Activated naive CD8-positive, alpha-beta T cell treated with anti-CD3 and anti-CD28 coated beads, Interleukin-2, amount 50 U/mL, for 16 hours (primary cell): ENCODE measurements at regions not wholly inside any gene's neighbourhood (a gene's known extent, or its start where the extent isn't known, plus 50 kb on each side); places are given as distances from the start of the nearest gene placed in this dataset.
"Not testable (repeated sequence)": the region's sequence is repeated elsewhere in the genome, so short reads cannot be mapped to it uniquely, and the experiment has no call there.

ENCODE experiments used
- DNase-seq: peaks from one replicate; pipeline ENCODE4 v3.0.0-alpha.2; 2020; ENCODE audit warnings: low read depth, low spot score

DNA sequence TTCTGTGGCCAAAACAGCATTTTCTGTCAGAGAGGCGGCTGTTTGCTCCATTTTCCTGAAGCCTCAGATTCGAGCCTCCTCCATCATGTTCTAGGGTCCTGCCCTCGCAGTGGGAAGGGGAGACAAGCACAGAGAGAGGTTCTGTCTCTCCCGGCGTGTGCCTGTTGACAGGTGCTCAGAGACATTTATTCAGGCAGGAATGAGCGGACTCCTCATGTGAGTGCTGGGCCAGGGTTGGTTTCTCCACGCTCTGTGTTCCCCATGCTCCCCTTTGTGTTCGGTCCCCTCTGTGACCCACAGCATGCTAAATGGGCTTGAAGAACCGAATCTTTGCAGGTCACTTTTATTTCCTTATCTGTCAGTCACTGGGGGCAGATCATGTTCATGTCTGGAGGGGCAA, 374.6 kb downstream of the GLRX3 start:
- no peak for DNase-seq

DNA sequence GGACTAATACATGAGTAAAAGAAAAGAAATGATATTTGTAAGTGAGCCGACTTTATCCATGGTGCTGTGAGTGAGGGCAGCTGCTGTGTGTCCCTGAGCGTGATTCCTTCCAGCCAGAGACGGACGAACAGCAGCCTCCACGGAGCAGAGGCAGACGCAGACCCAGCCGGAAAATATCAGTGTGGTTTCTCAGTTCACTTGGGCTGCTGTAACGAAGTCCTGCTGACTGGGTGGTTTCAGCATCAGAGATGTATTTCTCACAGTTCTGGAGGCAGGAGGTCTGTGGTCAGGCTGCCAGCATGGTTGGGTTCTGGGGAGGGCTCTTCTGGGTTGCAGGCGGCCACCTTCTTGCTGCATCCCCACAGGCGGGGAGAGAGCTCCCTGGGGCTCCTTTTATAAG, 375.6 kb downstream of the GLRX3 start:
- no peak for DNase-seq

DNA sequence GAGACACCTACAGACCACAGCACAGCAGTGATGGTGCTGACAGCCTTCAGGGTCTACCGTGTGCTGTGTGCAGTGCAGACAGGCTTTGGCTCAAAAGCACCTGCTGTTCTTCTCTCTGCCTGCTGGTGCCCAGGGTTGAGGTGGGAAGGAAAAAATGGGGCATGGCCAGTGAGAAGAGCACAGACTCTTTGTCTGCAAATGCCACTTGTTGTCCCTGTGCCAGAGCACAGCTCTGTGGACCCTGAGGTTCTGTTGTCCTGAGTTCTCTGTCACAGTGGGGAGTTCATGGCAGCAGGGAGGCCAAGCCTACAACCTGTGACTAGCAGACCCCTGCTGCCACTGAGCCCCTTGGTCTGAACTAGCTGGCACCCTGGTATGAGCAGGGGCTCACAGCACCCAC, 376.7 kb downstream of the GLRX3 start:
- DNase-seq, result no peak

DNA sequence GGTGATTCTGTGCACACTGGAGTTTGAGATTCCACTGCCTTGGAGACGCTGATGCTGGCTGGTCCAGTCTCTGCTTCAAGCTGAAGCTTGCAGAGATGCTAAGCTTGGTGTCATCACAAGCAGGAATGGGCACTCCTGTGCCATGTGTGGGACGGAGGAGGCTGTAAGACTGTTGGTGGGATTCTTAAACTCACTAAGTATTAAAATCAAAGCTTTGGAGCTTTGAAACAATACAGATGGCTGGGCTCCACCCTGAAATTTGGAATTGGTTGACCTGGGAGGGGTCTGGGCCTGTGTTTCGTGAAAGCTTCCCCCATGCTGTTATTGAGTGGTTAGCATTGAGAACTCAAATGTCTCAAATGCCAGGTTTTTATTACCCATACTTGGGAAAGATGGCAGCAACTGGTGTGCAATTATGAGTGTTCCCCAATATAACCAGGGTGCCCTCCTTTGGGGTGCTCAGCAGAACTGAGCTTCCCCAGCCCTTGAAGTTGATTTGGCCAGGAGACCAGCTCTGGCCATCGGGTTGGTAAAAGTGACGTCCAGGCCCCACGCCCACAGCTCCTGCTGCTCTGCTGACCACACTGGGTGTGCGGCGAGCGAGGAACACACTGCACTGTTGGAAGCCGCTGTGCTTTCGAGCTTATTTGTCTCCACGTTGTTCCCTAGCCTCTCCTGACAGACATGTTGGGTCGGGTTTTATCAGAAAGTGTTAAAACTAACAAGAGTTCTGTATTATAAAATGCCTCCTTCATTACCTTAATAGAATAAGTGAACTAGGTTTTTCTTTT, 377.7 kb downstream of the GLRX3 start:
- no peak for DNase-seq

DNA sequence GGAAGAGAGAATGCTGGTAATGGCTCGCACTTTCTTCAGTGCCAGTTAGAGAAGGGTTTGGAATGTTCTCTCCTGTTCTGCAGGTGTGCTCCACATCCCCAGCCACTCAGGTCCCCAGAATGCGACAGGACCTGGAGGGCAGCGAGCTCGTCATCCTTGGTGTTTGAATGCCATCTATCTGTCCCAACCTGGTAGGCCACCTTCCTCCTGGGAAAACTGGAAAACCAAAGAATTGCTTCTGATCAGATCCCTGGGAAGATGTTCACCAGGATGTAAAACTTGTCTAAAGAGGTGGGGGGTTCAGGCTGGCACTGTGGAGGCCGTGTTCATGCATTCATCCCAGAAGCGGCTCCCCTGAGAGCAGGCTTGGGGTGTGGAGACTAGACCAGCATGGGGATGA, 379.5 kb downstream of the GLRX3 start:
- DNase-seq, result no peak

DNA sequence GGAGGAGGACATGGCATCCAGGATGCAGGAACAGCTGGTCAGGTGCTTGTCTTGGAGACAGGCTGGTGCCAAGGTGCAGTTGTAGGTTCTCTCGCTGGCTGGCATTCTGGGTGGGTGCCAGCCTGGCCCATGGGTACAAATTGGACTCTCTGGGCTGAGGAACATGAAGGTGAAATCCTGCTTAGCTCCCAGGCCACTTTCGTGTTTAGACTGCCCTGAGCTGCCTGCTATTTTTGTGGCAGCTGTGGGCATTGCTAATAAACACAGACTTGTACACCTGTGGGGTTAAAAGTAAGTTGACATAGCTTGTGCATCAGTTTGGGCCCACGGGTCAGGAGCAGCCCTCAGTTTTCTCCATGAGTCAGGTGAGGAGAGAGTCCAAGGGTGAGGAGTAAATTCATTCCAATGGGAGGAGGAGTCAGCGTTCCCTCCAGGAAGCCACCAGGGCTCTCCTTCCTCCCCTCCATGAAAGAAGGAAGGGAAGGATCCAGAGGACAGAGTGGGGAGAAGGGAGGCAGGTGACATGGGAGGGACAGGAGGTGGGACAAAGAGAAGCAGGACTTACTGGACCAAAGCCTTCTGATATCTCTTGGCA, 380.0 kb downstream of the GLRX3 start:
- DNase-seq, result no peak

DNA sequence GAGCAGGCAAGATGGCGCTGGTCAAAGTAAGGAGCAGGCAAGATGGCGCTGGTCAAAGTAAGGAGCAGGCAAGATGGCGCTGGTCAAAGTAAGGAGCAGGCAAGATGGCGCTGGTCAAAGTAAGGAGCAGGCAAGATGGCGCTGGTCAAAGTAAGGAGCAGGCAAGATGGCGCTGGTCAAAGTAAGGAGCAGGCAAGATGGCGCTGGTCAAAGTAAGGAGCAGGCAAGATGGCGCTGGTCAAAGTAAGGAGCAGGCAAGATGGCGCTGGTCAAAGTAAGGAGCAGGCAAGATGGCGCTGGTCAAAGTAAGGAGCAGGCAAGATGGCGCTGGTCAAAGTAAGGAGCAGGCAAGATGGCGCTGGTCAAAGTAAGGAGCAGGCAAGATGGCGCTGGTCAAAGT, 382.7 kb downstream of the GLRX3 start:
- DNase-seq, result not testable (repeated sequence)

DNA sequence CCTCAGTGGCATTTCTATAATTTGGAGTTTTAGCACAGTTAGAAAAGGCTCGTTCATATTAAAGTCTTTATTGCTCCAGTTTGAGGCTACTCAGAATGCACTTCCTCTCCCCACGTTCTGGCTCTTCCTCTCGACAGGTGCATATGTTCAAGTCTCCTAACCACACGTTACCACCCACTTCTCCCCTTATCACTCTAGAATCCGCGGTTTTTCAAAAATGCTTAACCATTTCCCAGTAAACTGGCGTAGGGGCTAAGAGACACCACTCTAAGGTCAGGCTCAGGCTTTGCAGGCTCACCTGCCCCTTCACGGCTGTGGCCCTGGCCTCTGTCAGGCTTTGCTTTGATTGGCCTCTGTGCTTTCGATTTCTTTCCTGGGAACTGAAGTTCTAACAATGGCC, 383.6 kb downstream of the GLRX3 start:
- no peak for DNase-seq

DNA sequence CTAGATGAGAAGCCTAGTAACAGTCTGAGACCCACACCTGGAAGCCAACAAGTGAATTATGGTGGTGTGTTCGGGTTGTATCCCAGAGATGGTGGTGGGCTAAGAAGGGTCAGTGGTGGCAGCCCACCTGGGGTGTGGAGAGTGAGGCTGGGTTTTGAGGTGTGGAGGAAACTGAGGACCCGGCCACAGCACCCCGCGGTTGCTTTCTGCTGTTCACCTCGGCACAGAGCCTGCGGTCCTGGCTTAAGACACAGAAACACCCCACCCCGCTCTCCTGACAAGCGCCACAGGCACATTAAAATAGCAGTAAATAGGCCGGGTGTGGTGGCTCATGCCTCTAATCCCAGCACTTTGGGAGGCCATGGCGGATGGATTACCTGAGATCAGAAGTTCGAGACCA, 395.1 kb downstream of the GLRX3 start:
- no peak for DNase-seq

DNA sequence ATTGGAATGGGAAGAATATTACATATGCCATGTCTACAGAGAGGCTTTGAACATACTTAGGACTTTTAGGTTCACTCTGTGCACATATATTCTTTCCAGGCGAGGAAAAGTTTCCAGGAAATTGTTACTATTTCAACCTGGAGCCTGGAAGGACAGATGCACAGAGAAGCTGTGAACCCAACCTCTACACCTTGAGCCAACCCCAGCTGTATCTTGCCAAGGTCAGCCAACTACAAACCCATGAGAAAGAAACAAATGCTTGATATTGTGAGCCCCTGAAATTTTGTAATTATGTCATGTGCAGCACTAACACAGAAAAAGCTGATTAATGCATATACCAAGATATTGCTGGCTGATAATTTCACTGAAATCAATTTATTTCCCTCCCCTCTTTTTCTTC, 404.9 kb downstream of the GLRX3 start:
- no peak for DNase-seq

DNA sequence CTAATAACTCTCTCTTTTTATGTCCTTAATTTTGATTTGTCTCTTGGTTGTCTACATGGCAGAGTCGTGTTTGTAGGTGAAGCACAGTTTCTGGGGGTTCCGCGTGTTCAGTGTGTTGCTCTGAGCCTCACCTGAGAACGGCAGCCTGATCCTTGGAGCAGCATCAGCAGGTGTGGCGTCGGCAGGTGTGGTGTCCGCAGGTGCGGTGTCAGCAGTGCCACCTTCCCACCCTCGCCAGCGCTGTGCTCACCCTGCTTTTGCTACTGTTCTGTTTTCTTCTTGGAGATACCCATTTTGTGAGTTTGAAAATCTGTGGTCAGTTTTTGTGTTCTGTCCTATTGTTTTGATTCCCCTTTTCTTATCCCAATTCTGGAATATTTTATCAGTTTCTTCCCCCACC, 406.6 kb downstream of the GLRX3 start:
- no peak for DNase-seq

DNA sequence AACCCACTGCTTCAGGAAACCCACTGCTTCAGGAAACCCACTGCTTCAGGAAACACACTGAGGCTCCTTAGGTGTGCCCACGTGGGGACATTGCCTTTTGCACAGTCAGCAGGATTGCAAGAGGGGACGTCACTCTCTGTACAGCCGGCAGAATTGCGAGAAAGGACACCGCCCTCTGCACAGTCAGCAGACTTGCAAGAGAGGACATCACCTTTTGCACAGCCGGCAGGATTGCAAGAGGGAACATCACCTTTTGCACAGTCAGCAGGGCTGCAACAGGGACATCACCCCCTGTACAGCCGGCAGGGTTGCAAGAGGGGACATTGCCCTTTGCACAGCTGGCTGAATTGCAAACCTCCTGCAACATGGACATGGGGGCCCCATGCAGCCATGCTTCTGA, 407.6 kb downstream of the GLRX3 start:
- no peak for DNase-seq

DNA sequence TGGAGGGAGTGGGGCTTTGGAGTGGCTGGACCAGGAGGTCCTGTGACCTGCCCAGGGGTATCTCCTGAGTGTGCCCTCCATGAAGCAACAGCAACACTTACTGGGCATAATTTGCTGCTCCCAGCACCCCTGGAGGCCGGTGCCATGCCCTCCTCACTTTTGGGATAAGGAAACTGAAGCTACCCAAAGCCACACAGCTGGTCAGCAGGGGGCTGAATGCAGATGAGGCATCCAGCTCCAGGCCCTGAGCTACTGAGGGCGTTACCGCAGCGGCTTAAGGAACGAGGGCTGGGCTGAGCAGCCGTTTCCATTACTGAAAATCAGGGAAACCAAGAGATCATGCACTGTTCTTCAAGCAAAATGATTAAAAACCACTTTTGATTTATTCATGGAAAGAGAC, 408.9 kb downstream of the GLRX3 start:
- DNase-seq, result no peak

DNA sequence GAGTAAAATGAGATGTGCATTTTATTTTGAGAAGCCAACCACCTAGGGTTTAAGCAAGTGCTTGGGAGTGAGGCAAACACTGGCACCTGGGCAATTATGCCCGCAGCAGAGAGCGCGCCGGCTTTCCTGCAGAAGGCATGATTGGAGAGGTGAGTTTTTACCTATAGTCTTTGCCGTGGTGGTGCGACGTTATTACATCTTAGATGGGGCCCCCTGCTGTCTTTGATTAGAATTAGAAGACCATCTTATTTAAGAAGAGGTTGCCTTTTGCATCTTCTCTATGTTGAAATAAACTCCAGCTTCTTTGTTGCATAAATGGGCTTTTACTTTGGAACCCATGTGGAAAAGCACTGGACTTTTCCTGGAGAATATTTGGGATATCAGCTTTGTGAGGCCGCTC, 409.5 kb downstream of the GLRX3 start:
- no peak for DNase-seq

DNA sequence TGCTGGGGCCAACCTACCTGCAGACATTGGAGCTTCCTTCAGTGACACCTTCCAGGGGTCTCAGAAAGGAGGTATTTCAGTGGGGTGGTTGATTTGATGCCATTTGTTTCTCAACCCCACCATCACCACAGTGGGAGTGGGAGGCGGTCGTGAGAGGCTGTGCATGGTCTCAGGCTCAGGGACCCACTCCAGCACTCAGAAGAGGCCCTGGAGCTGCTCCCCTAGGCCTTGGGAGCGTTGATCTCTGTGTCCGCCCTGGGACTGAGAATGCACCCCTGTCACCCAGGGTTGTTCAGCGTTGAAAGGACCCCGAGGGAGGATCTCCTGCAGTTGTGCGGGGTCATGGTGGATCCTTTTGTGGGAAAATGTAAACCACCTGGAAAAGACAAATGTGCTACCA, 410.6 kb downstream of the GLRX3 start:
- no peak for DNase-seq

DNA sequence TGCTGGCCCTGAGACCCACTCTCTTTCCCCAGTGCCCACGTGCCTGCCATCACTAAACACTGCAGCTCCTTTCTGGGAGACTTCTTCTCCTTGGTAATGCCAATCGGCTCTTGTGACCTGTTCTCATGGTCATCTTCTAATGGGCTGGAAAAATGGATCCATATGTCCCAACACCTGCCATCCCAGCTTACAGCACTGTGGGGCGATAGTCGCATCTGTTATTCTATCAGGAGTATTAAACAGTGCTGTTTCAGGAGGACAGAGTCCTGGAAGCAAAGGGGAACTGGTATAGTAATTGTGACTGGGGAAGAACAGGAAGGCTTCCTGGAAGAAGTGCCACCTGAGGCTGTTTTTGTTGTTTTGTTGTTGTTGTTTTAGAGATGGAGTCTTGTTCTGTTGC, 411.2 kb downstream of the GLRX3 start:
- no peak for DNase-seq

DNA sequence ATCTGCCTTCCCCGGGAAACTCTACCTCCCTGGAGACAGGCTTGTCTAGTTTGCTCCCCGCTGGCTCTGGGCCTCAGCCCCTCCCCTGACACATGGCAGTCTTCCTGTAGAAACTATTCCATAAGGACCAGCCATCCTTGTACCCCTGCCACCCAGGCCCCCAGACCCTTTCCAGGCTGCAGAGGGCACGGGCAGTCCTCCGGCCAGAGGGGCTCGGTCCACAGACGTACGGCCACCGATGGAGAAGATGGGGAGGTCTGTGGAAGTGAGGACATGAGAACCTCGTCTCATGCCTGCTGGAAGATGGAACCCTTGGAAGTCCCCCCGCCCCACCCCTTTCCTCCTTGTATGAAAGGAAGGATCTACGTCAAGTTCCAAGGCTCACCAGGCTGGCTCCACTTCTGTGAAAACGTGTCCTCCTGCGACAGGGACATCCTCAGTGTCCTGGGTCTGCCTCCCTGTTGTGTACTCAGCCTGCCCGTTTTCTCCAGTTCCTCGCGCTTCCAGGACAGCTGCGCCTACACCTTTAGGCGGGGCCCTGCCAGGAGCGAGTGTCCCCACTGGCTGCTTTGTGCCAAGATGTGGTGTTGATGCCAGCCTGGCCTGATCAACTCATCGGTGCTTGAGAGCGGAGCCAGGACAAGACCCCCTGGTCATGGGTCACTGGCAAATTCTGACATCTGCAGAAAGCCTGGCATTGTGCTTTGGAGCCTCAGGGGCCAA, 414.9 kb downstream of the GLRX3 start:
- no peak for DNase-seq

DNA sequence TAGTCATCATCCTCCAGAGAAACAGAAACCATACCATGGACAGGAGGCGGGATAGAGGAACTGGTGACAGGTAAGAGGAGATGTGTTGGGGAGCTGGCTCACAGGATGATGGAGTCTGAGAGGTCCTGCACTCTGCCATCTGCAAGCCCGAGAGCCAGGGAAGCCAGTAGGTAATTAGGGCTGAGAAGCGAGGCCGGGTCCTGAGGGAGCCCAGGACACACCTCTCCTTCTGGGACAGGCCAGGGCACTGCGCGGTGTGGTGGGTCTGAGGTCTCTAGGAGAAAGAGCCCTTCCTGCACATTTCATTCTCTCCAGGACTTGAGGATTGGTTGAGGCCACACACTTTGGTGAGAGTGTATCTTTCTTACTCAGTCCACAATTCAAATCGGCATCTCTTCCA, 415.5 kb downstream of the GLRX3 start:
- DNase-seq, result no peak

DNA sequence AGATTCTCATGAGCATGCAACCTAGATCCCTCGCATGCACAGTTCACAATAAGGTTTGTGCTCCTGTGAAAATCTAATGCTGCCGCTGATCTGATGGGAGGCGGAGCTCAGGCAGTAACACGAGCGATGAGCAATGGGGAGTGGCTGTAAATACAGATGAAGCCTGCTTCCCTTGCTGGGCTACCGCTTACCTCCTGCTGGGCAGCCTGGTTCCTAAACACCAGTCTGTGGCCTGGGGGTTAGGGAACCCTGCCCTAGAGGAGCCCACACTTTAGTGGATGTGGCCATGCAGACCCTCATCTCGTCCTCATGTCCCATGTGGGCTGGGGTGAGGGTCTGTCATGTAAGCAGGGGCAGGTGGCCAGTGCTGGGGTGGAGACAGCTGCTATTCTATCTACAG, 417.6 kb downstream of the GLRX3 start:
- DNase-seq, result no peak

DNA sequence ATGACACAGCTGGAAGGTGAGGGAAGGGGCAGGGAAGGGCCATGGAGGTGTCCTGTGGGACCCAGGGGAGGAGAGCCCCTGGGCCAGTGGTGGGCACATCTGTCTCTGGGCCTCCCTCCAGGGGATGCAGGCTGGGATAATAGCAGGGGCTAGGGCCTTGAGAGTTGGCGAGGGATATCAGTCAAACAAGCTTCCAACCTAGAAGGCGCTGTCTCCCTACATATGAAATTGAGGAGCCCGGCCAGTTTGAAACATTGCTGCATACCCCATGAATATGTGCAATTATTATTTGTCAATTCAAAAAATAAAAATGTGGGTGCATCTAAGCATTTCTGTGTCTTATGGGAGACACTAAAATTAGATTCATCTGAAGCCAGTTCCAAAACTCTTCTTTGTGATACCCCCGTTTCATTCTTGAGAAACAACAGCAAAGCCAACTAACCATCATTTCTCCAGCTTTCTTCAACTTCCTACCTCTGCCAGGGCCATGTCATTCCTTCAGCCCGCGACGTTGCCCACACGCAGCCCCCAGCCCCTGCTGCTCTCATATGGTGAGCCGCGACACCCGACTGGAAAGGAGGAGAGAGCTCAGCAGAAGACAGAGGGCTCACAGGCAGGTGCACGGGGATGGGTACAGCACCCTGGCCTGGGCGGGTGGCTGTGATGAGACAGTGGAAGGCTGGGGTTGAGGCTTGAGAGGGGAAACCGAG, 418.7 kb downstream of the GLRX3 start:
- DNase-seq, result no peak

DNA sequence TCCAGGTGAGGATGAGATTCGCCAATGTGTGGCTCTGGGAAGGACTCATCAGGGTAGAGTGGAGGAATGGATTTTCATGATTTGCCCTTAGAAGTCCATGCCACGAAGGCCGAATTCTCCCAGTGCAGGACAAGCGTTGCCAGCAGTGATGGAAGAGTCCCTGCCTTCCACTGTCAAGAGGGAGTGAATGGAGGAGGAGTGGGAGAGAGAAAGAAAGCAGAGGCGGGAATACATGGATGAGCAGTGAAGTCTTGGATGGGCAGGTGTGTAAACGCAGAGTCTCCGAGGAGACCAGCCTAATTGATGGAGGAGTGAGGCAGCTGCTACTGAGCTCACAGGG, 419.2 kb downstream of the GLRX3 start:
- no peak for DNase-seq

DNA sequence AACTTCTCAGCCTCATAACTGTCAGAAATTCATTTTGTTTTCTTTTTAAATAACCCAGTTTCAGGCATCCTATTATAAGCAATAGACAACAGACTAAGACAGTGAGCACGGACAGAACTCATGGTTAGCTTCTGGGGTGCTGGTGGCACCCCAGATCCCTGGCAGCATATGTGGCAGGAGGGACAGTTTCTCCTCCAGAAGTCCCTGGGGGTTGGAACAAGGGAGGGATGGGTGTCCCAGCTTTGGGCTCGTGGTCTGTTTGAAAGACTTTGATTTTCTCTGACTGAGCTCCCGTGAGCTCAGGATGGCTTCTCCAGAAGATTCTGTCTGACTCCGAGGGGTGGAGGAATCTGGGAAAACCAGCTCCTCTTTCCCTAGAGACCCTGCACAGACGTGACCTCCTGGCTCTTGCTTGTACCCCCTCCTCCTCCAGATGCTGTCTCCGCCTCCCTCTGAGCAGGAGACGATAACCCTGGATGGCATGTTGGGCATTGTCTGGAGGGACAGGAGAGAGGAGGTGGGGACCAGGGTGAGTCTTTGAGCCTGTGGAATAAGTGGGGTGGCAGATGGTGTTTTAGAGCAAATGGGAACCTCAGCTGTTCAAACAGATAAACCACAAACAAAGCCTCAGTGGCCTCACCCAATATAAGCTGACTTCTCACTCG, 421.1 kb downstream of the GLRX3 start:
- DNase-seq, result no peak
